ENCODE measurements at regions not wholly inside any gene's neighbourhood (a gene's known extent, or its start where the extent isn't known, plus 50 kb on each side); places are given as distances from the start of the nearest gene placed in this dataset.

- TF ChIP-seq UBTF (CRISPR knock-in tag; IDR thresholded peaks at IDR 0.05) (no peak), MAX (IDR thresholded peaks at IDR 0.05) (no peak), YY1 (IDR thresholded peaks at IDR 0.05; ENCODE audit: insufficient read depth, insufficient replicate concordance, low read depth, low read length) (no peak), ARID3A (IDR thresholded peaks at IDR 0.05; ENCODE audit: low read depth, low read length) (no peak), RAD21 (CRISPR knock-in tag; IDR thresholded peaks at IDR 0.05) (no peak), PREB (CRISPR knock-in tag; IDR thresholded peaks at IDR 0.05) (no peak), SP1 (IDR thresholded peaks at IDR 0.05) (no peak), SP1 (CRISPR knock-in tag; IDR thresholded peaks at IDR 0.05) (no peak), SNAPC5 (CRISPR knock-in tag; IDR thresholded peaks at IDR 0.05; ENCODE audit: borderline replicate concordance) (no peak)
These were observed 132.8 kb upstream of the TCERG1L start for GRCh38 chr10:131444286-131444685.
